HepG2 (cell line): ENCODE measurements at regions not wholly inside any gene's neighbourhood (a gene's known extent, or its start where the extent isn't known, plus 50 kb on each side); places are given as distances from the start of the nearest gene placed in this dataset.

Experiments
- HMGA1 ChIP-seq: sonication (generic); formaldehyde crosslinking; conservative IDR thresholded peaks from 2 replicates; pipeline ENCODE4 v1.4.0; 2020; ENCODE audit warnings: missing genetic modification reagents
- HNF4G ChIP-seq, 2 experiments: sonication (generic) in 1 of 2; formaldehyde crosslinking in 1 of 2; IDR thresholded peaks; 2 replicates each; pipeline versions ENCODE4 v1.4.0 to v1.6.1; 2011 to 2020; ENCODE audit warnings: borderline replicate concordance in 2 of 2, low read depth in 2 of 2, mild to moderate bottlenecking in 2 of 2, low read length in 1 of 2, missing genetic modification reagents in 1 of 2, moderate library complexity in 1 of 2
- MAFF ChIP-seq: IDR thresholded peaks from 2 replicates; pipeline ENCODE4 v1.6.1; 2011; ENCODE audit warnings: low read depth, low read length, improper control_type of control experiment
- NFAT5 ChIP-seq: sonication (generic); formaldehyde crosslinking; IDR thresholded peaks from 2 replicates; pipeline ENCODE4 v1.4.0; 2020; ENCODE audit warnings: missing genetic modification reagents
- NKX3-1 ChIP-seq: sonication (generic); formaldehyde crosslinking; IDR thresholded peaks from 2 replicates; pipeline ENCODE4 v1.5.0; 2020; ENCODE audit warnings: missing genetic modification reagents
- PAXIP1 ChIP-seq: sonication (generic); formaldehyde crosslinking; conservative IDR thresholded peaks from 2 replicates; pipeline ENCODE4 v1.4.0; 2020; ENCODE audit warnings: mild to moderate bottlenecking, missing genetic modification reagents, moderate library complexity
- TBL1XR1 ChIP-seq: fragments of 150-350 bp; IDR thresholded peaks from 2 replicates; pipeline ENCODE4 v1.6.1; 2014; ENCODE audit warnings: borderline replicate concordance, low read length; ENCODE audit not compliant: partially characterized antibody
- THRA ChIP-seq: sonication (generic); formaldehyde crosslinking; IDR thresholded peaks from 2 replicates; pipeline ENCODE4 v1.4.0; 2020; ENCODE audit warnings: missing genetic modification reagents, borderline replicate concordance
- ZNF430 ChIP-seq: sonication (generic); formaldehyde crosslinking; IDR thresholded peaks from 2 replicates; pipeline ENCODE4 v1.9.0; 2021; ENCODE audit warnings: mild to moderate bottlenecking, missing genetic modification reagents

- TF ChIP-seq PAXIP1 (CRISPR knock-in tag) (no peak), NFAT5 (CRISPR knock-in tag) (no peak), TBL1XR1 (no peak), HNF4G (IDR thresholded peaks at IDR 0.05; ENCODE audit: borderline replicate concordance, low read depth, low read length) (no peak), HNF4G (CRISPR knock-in tag; IDR thresholded peaks at IDR 0.05; ENCODE audit: borderline replicate concordance, low read depth) (no peak), ZNF430 (CRISPR knock-in tag) (no peak), NKX3-1 (CRISPR knock-in tag) (no peak), MAFF (peak; percentile 51; the same call in 1 of the 2 replicates), HMGA1 (no peak), THRA (CRISPR knock-in tag) (no peak)
Observed at GRCh38 chr3:104474011-104474410, 892.7 kb upstream of the ALCAM start (continued).
